ENCODE measurements at regions not wholly inside any gene's neighbourhood (a gene's known extent, or its start where the extent isn't known, plus 50 kb on each side); places are given as distances from the start of the nearest gene placed in this dataset.
"Not testable (repeated sequence)": the region's sequence is repeated elsewhere in the genome, so short reads cannot be mapped to it uniquely, and the experiment has no call there.

GRCh38 chr12:124706363-124706762 lies 139.0 kb upstream of the NCOR2 start:
- no peak for DNase-seq (ENCODE audit: low read depth)

GRCh38 chr12:124705545-124706138 lies 138.2 kb upstream of the NCOR2 start:
- no peak for DNase-seq (ENCODE audit: low read depth)

- no peak for DNase-seq (ENCODE audit: low read depth)
Measured at GRCh38 chr12:124704619-124705018, 137.2 kb upstream of the NCOR2 start.

GRCh38 chr12:124703856-124704255 lies 136.4 kb upstream of the NCOR2 start:
- DNase-seq (ENCODE audit: low read depth): no peak

- no peak for DNase-seq (ENCODE audit: low read depth)
Measured at GRCh38 chr12:124702736-124703135, 135.3 kb upstream of the NCOR2 start.

- no peak for DNase-seq (ENCODE audit: low read depth)
Measured at GRCh38 chr12:124700810-124701592, 133.6 kb upstream of the NCOR2 start.

GRCh38 chr12:124699909-124700308 lies 132.5 kb upstream of the NCOR2 start:
- no peak for DNase-seq (ENCODE audit: low read depth)

GRCh38 chr12:124698998-124699305 lies 131.5 kb upstream of the NCOR2 start:
- DNase-seq (ENCODE audit: low read depth): no peak

GRCh38 chr12:124698211-124698997 lies 131.0 kb upstream of the NCOR2 start:
- no peak for DNase-seq (ENCODE audit: low read depth)

GRCh38 chr12:124697722-124698121 lies 130.3 kb upstream of the NCOR2 start:
- not testable (repeated sequence) for DNase-seq (ENCODE audit: low read depth)

GRCh38 chr12:124696693-124697476 lies 129.5 kb upstream of the NCOR2 start:
- DNase-seq (ENCODE audit: low read depth): no peak

GRCh38 chr12:124695861-124696260 lies 128.4 kb upstream of the NCOR2 start:
- no peak for DNase-seq (ENCODE audit: low read depth)

- no peak for DNase-seq (ENCODE audit: low read depth)
Measured at GRCh38 chr12:124694846-124695497, 127.6 kb upstream of the NCOR2 start.

GRCh38 chr12:124694250-124694649 lies 126.8 kb upstream of the NCOR2 start:
- no peak for DNase-seq (ENCODE audit: low read depth)

- no peak for DNase-seq (ENCODE audit: low read depth)
Measured at GRCh38 chr12:124693111-124693723, 125.8 kb upstream of the NCOR2 start.

GRCh38 chr12:124692443-124692842 lies 125.0 kb upstream of the NCOR2 start:
- DNase-seq (ENCODE audit: low read depth): no peak

GRCh38 chr12:124691429-124691828 lies 124.0 kb upstream of the NCOR2 start:
- DNase-seq (ENCODE audit: low read depth): no peak

GRCh38 chr12:124689631-124690030 lies 122.2 kb upstream of the NCOR2 start:
- no peak for DNase-seq (ENCODE audit: low read depth)

- DNase-seq (ENCODE audit: low read depth): no peak
Measured at GRCh38 chr12:124688356-124688992, 121.1 kb upstream of the NCOR2 start.

- DNase-seq (ENCODE audit: low read depth): no peak
Measured at GRCh38 chr12:124687917-124688316, 120.5 kb upstream of the NCOR2 start.
